Spleen (tissue), 11 donors: ENCODE measurements at regions not wholly inside any gene's neighbourhood (a gene's known extent, or its start where the extent isn't known, plus 50 kb on each side); places are given as distances from the start of the nearest gene placed in this dataset.
"Not testable (repeated sequence)": the region's sequence is repeated elsewhere in the genome, so short reads cannot be mapped to it uniquely, and the experiment has no call there.

ENCODE experiments used
- DNase-seq: peaks from one replicate; pipeline ENCODE4 v3.0.0-alpha.2; 2020
- H3K27ac ChIP-seq, 8 donors: fragments of 200-600 bp; sonication (generic) in 7 of 8; 1 replicate in 4 of 8; 2 replicates in 4 of 8; pipeline versions ENCODE4 v1.5.0 to v1.8.0; 2016 to 2021; ENCODE audit warnings: inconsistent platforms in 4 of 8, mild to moderate bottlenecking in 4 of 8, moderate library complexity in 1 of 8
- H3K27me3 ChIP-seq, 7 donors: fragments of 200-600 bp; sonication (generic) in 6 of 7; replicated peaks in 1 of 7; 1 replicate in 4 of 7; 2 replicates in 3 of 7; pipeline versions ENCODE4 v1.5.0 to v1.8.0; 2016 to 2021; ENCODE audit warnings: inconsistent platforms in 3 of 7, mild to moderate bottlenecking in 1 of 7
- H3K36me3 ChIP-seq, 6 donors: fragments of 200-600 bp; sonication (generic) in 5 of 6; 1 replicate in 4 of 6; 2 replicates in 2 of 6; pipeline versions ENCODE4 v1.5.0 to v1.8.0; 2016 to 2021; ENCODE audit warnings: inconsistent platforms in 2 of 6
- H3K4me1 ChIP-seq, 6 donors: fragments of 200-600 bp; sonication (generic) in 5 of 6; 1 replicate in 3 of 6; 2 replicates in 3 of 6; pipeline versions ENCODE4 v1.5.0 to v1.8.0; 2016 to 2021; ENCODE audit warnings: inconsistent platforms in 3 of 6
- H3K4me3 ChIP-seq, 8 donors: fragments of 200-600 bp; sonication (generic) in 7 of 8; 1 replicate in 4 of 8; 2 replicates in 4 of 8; pipeline versions ENCODE4 v1.5.0 to v1.8.0; 2016 to 2021; ENCODE audit warnings: inconsistent platforms in 4 of 8, mild to moderate bottlenecking in 4 of 8, moderate library complexity in 2 of 8
- H3K9me3 ChIP-seq, 8 donors: fragments of 200-600 bp; sonication (generic) in 7 of 8; 1 replicate in 4 of 8; 2 replicates in 4 of 8; pipeline versions ENCODE4 v1.5.0 to v1.8.0; 2016 to 2021; ENCODE audit warnings: inconsistent platforms in 4 of 8
- CTCF ChIP-seq, 11 experiments: fragments of 200-600 bp in 7 of 11; fragments of 450-650 bp in 4 of 11; sonication (generic) in 4 of 11; IDR thresholded peaks in 8 of 11; conservative IDR thresholded peaks in 3 of 11; 1 replicate in 7 of 11; 2 replicates in 4 of 11; pipeline versions ENCODE4 v1.4.0 to v1.8.0; 2016 to 2021; ENCODE audit warnings: antibody characterized with exemption in 11 of 11, inconsistent platforms in 4 of 11, mild to moderate bottlenecking in 1 of 11
- POLR2A ChIP-seq, 3 donors: fragments of 450-650 bp; IDR thresholded peaks; one replicate each; pipeline ENCODE4 v1.5.1; 2017; ENCODE audit warnings: antibody characterized with exemption in 3 of 3, mild to moderate bottlenecking in 1 of 3
- POLR2AphosphoS5 ChIP-seq, 3 donors: sonication (generic); formaldehyde crosslinking; IDR thresholded peaks; one replicate each; pipeline ENCODE4 v1.5.1; 2017; ENCODE audit warnings: antibody characterized with exemption in 3 of 3
- WGBS, 5 donors: extraction: QIAGEN DNeasy Blood & Tissue Kit in 3 of 5; methylation state at CpG; one replicate each; pipeline versions ENCODE4 v1.1.5 to v1.1.7; 2013 to 2018; 5-methylcytosine and 5-hydroxymethylcytosine counted together
- intact Hi-C: fragments of 100-400 bp; cut with DNase I; formaldehyde crosslinking; loops from one replicate; pipeline ENCODE4 v1.15.0; 2023; ENCODE audit warnings: low total_unique reads
- donor health status: healthy with polysubstance abuse.
- donor health status: DM: no; HTN: no; CAD: no; lungs with moderate emphysema.
- donor health status: DM: no; HTN: no; CAD: no.
- donor health status: Bipolar disorder and iron deficiency.
- donor health status: healthy.
- donor health status: DM: no; HTN: no; CAD: no.
- donor health status: DM: yes; HTN: yes; CAD: no.

- intact Hi-C loops = no loop called here
- H3K27me3 ChIP-seq = peaks cover 0 to 51% (median 11%) of the 10 kb centered on the region in 7 donors
- no peak for TF ChIP-seq CTCF (IDR thresholded peaks at IDR 0.05 in 8 of 11, conservative IDR thresholded peaks at IDR 0.05 in 3 of 11)
- TF ChIP-seq POLR2A (IDR thresholded peaks at IDR 0.05) = no peak
- TF ChIP-seq POLR2AphosphoS5 (IDR thresholded peaks at IDR 0.05) = no peak
- no peaks in the 10 kb centered on the region for H3K36me3 ChIP-seq
- H3K9me3 ChIP-seq = peaks cover 0 to under 1% (median 0%) of the 10 kb centered on the region in 8 donors
- H3K4me3 ChIP-seq = no peak overlapping the region
- peak; percentile 46 for DNase-seq
- no peaks in the 10 kb centered on the region for H3K4me1 ChIP-seq
- WGBS, 5 donors = 59 to 64% (median 61%) methylated on average over 19 of the region's 19 CpGs
- H3K27ac ChIP-seq = no peak overlapping the region
These were observed 320.2 kb upstream of the SFSWAP start for GRCh38 chr12:131390412-131391334.

GRCh38 chr12:131391399-131391798 lies 319.5 kb upstream of the SFSWAP start:
- Histone ChIP-seq H3K27ac (no peak overlapping the region), H3K36me3 (no peaks in the 10 kb centered on the region), H3K9me3 (peaks cover 0 to 7% (median 4%) of the 10 kb centered on the region in 8 donors), H3K4me3 (no peak overlapping the region), H3K27me3 (peaks cover 0 to 44% (median 5%) of the 10 kb centered on the region in 7 donors), H3K4me1 (no peaks in the 10 kb centered on the region)
- no peak for TF ChIP-seq CTCF (IDR thresholded peaks at IDR 0.05 in 8 of 11, conservative IDR thresholded peaks at IDR 0.05 in 3 of 11)
- WGBS, 5 donors = 80 to 94% (median 83%) methylated on average over 1 to 10 of the region's 10 CpGs
- peak; percentile 58 for DNase-seq
- intact Hi-C loops = no loop called here

GRCh38 chr12:131394752-131395151 lies 316.1 kb upstream of the SFSWAP start:
- H3K27me3 ChIP-seq = peaks cover 0 to 17% (median 0%) of the 10 kb centered on the region in 7 donors
- intact Hi-C loops, H3K4me1 ChIP-seq, H3K27ac ChIP-seq, H3K4me3 ChIP-seq, H3K36me3 ChIP-seq: not testable (repeated sequence)
- DNase-seq = peak; percentile 20
- peaks cover 0 to 35% (median 29%) of the 10 kb centered on the region in 8 donors for H3K9me3 ChIP-seq
- 65 to 88% (median 75%) methylated on average over 7 to 11 of the region's 11 CpGs for WGBS, 5 donors

GRCh38 chr12:131395209-131395684 lies 315.6 kb upstream of the SFSWAP start:
- H3K4me3 ChIP-seq, H3K36me3 ChIP-seq, H3K4me1 ChIP-seq, H3K27ac ChIP-seq, intact Hi-C loops, DNase-seq: not testable (repeated sequence)
- Histone ChIP-seq H3K27me3 (peaks cover 0 to 13% (median 0%) of the 10 kb centered on the region in 7 donors), H3K9me3 (peaks cover 0 to 35% (median 29%) of the 10 kb centered on the region in 8 donors)
- 75 to 95% (median 82%) methylated on average over 5 of the region's 5 CpGs for WGBS, 5 donors

GRCh38 chr12:131395971-131396573 lies 314.8 kb upstream of the SFSWAP start:
- TF ChIP-seq CTCF (IDR thresholded peaks at IDR 0.05 in 8 of 11, conservative IDR thresholded peaks at IDR 0.05 in 3 of 11) (no peak), POLR2AphosphoS5 (IDR thresholded peaks at IDR 0.05) (no peak), POLR2A (IDR thresholded peaks at IDR 0.05) (no peak)
- Histone ChIP-seq H3K36me3 (no peaks in the 10 kb centered on the region), H3K9me3 (peaks cover 0 to 35% (median 29%) of the 10 kb centered on the region in 8 donors), H3K27me3 (peaks cover 0 to 8% (median 0%) of the 10 kb centered on the region in 7 donors), H3K4me1 (no peaks in the 10 kb centered on the region), H3K27ac (no peak overlapping the region), H3K4me3 (no peak overlapping the region)
- 87 to 100% (median 93%) methylated on average over 1 of the region's 1 CpG for WGBS, 5 donors
- intact Hi-C loops = no loop called here
- no peak for DNase-seq
